ENCODE measurements at regions not wholly inside any gene's neighbourhood (a gene's known extent, or its start where the extent isn't known, plus 50 kb on each side); places are given as distances from the start of the nearest gene placed in this dataset.

- in situ Hi-C loops (cut with HindIII; ENCODE audit: low pct_unique_long_range_greater_than_20kb, low sequenced_read_pairs) = no loop called here
- TF ChIP-seq JUND (IDR thresholded peaks at IDR 0.05; ENCODE audit: low read depth) = no peak
- no peak for DNase-seq (ENCODE audit: low read depth in 1 of 2, low spot score in 1 of 2)
Measured at GRCh38 chr4:44859477-44859876, 133.1 kb upstream of the GNPDA2 start.

- in situ Hi-C loops (cut with HindIII; ENCODE audit: low pct_unique_long_range_greater_than_20kb, low sequenced_read_pairs) = no loop called here
- no peak for TF ChIP-seq JUND (IDR thresholded peaks at IDR 0.05; ENCODE audit: low read depth)
- DNase-seq (ENCODE audit: low read depth in 1 of 2, low spot score in 1 of 2) = no peak
Measured at GRCh38 chr4:44848466-44848865, 122.1 kb upstream of the GNPDA2 start.

- no peak for DNase-seq (ENCODE audit: low read depth in 1 of 2, low spot score in 1 of 2)
- TF ChIP-seq JUND (IDR thresholded peaks at IDR 0.05; ENCODE audit: low read depth) = no peak
- in situ Hi-C loops (cut with HindIII; ENCODE audit: low pct_unique_long_range_greater_than_20kb, low sequenced_read_pairs) = no loop called here
Measured at GRCh38 chr4:44845993-44846392, 119.6 kb upstream of the GNPDA2 start.

DNA sequence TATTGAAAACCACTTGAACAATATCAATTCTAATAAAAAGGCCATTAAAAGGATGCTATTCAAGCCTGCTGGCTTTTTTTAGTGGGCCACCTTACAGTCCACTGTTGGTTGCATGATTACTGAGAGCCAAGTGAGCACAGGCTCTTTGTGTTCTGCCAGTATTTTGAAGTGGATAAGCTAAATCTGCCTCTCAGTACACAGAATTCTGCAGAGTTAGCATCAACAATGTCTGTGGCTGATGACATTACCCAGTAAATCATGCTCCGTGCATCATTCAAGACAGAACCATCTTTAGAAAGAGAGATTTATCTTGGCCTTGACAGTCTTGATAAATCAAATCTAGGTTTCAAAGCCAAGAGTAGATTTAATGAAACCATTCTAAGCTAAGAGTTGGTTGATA lies 119.0 kb upstream of the GNPDA2 start:
- DNase-seq (ENCODE audit: low read depth in 1 of 2, low spot score in 1 of 2) = no peak
- in situ Hi-C loops (cut with HindIII; ENCODE audit: low pct_unique_long_range_greater_than_20kb, low sequenced_read_pairs) = no loop called here
- TF ChIP-seq JUND (IDR thresholded peaks at IDR 0.05; ENCODE audit: low read depth) = no peak

GRCh38 chr4:44842531-44842930 lies 116.2 kb upstream of the GNPDA2 start:
- no peak for DNase-seq (ENCODE audit: low read depth in 1 of 2, low spot score in 1 of 2)
- TF ChIP-seq JUND (IDR thresholded peaks at IDR 0.05; ENCODE audit: low read depth) = no peak
- in situ Hi-C loops (cut with HindIII; ENCODE audit: low pct_unique_long_range_greater_than_20kb, low sequenced_read_pairs) = no loop called here

DNA sequence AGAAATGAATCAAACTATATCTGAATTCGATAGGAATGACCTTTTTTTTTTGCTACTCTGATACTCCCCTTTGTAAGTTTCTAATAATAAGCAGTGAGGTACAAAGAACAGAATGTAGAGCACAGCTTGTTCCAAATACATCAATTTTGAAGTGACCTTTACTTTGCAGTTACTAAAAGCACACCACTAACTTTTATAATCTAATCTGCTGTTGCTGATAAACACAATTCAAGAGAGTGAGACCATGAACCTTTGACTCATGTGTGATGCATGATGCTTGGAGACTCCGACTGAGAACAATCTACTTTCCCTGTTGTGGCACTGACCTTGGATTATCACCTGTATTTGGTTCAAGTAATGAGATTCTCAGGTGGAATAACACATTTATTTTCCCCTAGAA lies 91.6 kb upstream of the GNPDA2 start:
- no peak for TF ChIP-seq JUND (IDR thresholded peaks at IDR 0.05; ENCODE audit: low read depth)
- no peak for DNase-seq (ENCODE audit: low read depth in 1 of 2, low spot score in 1 of 2)
- in situ Hi-C loops (cut with HindIII; ENCODE audit: low pct_unique_long_range_greater_than_20kb, low sequenced_read_pairs) = no loop called here

DNA sequence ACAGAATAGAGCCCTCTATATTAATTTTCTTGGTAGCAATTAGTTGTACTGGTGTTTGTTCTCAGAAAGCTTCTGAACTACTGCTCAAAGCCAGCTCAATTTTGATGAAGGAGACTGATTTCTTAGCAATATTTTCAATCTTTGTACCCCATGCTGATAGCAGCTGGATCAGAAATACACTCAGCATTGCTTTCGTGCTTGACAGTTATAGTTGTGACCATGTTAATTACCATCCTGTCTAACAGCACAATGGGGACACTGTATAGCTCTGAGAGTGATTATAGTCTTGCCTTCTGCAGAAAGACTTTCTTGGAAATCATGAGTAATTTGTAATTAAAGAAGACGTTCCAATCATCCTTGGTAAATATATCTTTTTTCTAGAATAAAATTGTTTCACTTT lies 79.7 kb upstream of the GNPDA2 start:
- in situ Hi-C loops (cut with HindIII; ENCODE audit: low pct_unique_long_range_greater_than_20kb, low sequenced_read_pairs) = no loop called here
- DNase-seq (ENCODE audit: low read depth in 1 of 2, low spot score in 1 of 2) = no peak
- TF ChIP-seq JUND (IDR thresholded peaks at IDR 0.05; ENCODE audit: low read depth) = no peak

GRCh38 chr4:44804301-44804700 lies 77.9 kb upstream of the GNPDA2 start:
- in situ Hi-C loops (cut with HindIII; ENCODE audit: low pct_unique_long_range_greater_than_20kb, low sequenced_read_pairs) = no loop called here
- DNase-seq (ENCODE audit: low read depth in 1 of 2, low spot score in 1 of 2) = no peak
- no peak for TF ChIP-seq JUND (IDR thresholded peaks at IDR 0.05; ENCODE audit: low read depth)

- TF ChIP-seq JUND (IDR thresholded peaks at IDR 0.05; ENCODE audit: low read depth) = no peak
- no peak for DNase-seq (ENCODE audit: low read depth in 1 of 2, low spot score in 1 of 2)
- in situ Hi-C loops (cut with HindIII; ENCODE audit: low pct_unique_long_range_greater_than_20kb, low sequenced_read_pairs) = no loop called here
Measured at GRCh38 chr4:44801384-44801783, 75.0 kb upstream of the GNPDA2 start.

GRCh38 chr4:44791831-44792230 lies 65.5 kb upstream of the GNPDA2 start:
- no peak for TF ChIP-seq JUND (IDR thresholded peaks at IDR 0.05; ENCODE audit: low read depth)
- in situ Hi-C loops (cut with HindIII; ENCODE audit: low pct_unique_long_range_greater_than_20kb, low sequenced_read_pairs) = no loop called here

DNA sequence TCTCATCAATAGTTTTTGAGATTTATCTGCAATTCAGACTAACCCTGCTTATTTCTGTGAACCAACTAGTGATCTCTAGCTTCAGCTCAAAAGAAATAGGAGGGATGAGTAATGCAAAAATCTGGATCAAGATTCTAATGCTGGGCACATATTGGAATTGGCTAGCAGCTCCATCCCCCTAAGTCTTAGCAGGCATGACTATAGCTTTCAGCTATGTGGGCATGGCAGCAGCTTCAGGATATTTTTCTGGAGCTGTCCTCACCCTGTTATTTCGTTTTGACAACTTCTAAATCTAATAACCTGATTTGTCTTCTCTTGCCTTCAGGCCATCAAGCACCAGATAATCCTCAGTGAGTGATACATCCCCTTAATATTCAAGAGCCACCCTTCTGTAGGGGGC lies 50.8 kb upstream of the GNPDA2 start:
- TF ChIP-seq JUND (IDR thresholded peaks at IDR 0.05; ENCODE audit: low read depth) = no peak
- in situ Hi-C loops (cut with HindIII; ENCODE audit: low pct_unique_long_range_greater_than_20kb, low sequenced_read_pairs) = no loop called here
- DNase-seq (ENCODE audit: low read depth in 1 of 2, low spot score in 1 of 2) = no peak

More at GRCh38 chr4:44791831-44792230, 65.5 kb upstream of the GNPDA2 start:
- DNase-seq (ENCODE audit: low read depth in 1 of 2, low spot score in 1 of 2) = no peak
